ENCODE measurements at regions not wholly inside any gene's neighbourhood (a gene's known extent, or its start where the extent isn't known, plus 50 kb on each side); places are given as distances from the start of the nearest gene placed in this dataset.

- H3K36me3 ChIP-seq (ENCODE audit: control insufficient read depth in 2 of 2, insufficient read depth in 1 of 2, low read length in 2 of 2), result no peaks in the 10 kb centered on the region
- no peak overlapping the region for H3K27ac ChIP-seq (ENCODE audit: extremely low read depth, low read depth, low read length)
- H3K4me3 ChIP-seq (ENCODE audit: low read depth, low read length), result no peak overlapping the region
- no peaks in the 10 kb centered on the region for H3K9me3 ChIP-seq (ENCODE audit: control insufficient read depth, insufficient read depth, low read depth, low read length)
- POLR2A ChIA-PET, result no interaction called here
- 0 out of 2 replicates have a peak, but pooled peaks cover 2% of the 10 kb centered on the region for H3K4me1 ChIP-seq (ENCODE audit: control insufficient read depth, insufficient read depth, low read length)
- CTCF ChIA-PET, result interaction anchor here (0.7 kb wide), 1 partner anchor 53 kb away, joined by 3 read pairs; no protein-coding TSS in a partner anchor
- TF ChIP-seq BCL11A (tag by site-specific recombination; IDR thresholded peaks at IDR 0.05; ENCODE audit: low read depth) (no peak), ZNF830 (tag by site-specific recombination; IDR thresholded peaks at IDR 0.05; ENCODE audit: low read depth) (no peak), ZNF645 (tag by site-specific recombination; IDR thresholded peaks at IDR 0.05) (no peak), ZNF529 (tag by site-specific recombination; IDR thresholded peaks at IDR 0.05; ENCODE audit: insufficient replicate concordance) (no peak), YY2 (tag by site-specific recombination; IDR thresholded peaks at IDR 0.05) (no peak), ZEB2 (tag by site-specific recombination; IDR thresholded peaks at IDR 0.05) (no peak), SCRT2 (tag by site-specific recombination; IDR thresholded peaks at IDR 0.05) (no peak)
Measured at GRCh38 chr5:124287813-124288212, 458.6 kb downstream of the ZNF608 start.

DNA sequence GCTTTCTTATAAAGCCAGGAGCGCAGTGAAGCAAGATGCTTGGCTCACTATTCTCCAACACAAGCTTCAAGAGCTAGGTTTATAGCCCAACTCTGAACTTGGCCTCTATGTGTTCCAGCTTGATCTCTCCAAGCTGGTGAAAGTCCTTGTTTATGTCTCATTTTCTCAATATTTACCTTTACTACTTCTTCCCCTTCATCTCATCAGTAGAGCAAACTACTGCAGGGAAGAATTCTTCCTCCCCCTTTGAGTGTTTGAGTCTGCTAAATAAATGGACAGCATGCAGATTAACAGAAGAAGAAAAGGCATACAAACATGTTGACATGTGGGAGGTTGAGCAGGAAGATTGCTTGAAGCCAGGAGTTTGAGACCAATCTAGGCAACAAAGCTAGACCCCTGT lies 460.7 kb downstream of the ZNF608 start:
- no peak overlapping the region for H3K27ac ChIP-seq (ENCODE audit: extremely low read depth, low read depth, low read length)
- no peak for TF ChIP-seq KLF1 (tag by site-specific recombination; IDR thresholded peaks at IDR 0.05)
- TF ChIP-seq, protein P1, sequence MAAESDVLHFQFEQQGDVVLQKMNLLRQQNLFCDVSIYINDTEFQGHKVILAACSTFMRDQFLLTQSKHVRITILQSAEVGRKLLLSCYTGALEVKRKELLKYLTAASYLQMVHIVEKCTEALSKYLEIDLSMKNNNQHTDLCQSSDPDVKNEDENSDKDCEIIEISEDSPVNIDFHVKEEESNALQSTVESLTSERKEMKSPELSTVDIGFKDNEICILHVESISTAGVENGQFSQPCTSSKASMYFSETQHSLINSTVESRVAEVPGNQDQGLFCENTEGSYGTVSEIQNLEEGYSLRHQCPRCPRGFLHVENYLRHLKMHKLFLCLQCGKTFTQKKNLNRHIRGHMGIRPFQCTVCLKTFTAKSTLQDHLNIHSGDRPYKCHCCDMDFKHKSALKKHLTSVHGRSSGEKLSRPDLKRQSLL (tag by site-specific recombination; IDR thresholded peaks at IDR 0.05), result no peak
- TF ChIP-seq, protein P2, sequence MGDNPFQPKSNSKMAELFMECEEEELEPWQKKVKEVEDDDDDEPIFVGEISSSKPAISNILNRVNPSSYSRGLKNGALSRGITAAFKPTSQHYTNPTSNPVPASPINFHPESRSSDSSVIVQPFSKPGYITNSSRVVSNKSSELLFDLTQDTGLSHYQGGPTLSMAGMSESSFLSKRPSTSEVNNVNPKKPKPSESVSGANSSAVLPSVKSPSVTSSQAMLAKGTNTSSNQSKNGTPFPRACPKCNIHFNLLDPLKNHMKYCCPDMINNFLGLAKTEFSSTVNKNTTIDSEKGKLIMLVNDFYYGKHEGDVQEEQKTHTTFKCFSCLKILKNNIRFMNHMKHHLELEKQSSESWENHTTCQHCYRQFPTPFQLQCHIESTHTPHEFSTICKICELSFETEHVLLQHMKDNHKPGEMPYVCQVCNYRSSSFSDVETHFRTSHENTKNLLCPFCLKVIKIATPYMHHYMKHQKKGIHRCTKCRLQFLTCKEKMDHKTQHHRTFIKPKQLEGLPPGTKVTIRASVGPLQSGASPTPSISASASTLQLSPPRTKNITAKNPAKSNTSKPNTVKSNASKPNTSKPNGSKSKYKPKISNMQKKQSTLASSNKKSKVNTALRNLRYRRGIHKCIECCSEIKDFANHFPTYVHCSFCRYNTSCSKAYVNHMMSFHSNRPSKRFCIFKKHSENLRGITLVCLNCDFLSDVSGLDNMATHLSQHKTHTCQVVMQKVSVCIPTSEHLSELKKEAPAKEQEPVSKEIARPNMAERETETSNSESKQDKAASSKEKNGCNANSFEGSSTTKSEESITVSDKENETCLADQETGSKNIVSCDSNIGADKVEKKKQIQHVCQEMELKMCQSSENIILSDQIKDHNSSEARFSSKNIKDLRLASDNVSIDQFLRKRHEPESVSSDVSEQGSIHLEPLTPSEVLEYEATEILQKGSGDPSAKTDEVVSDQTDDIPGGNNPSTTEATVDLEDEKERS (tag by site-specific recombination; IDR thresholded peaks at IDR 0.05), result no peak
- no peak for TF ChIP-seq SCRT1 (tag by site-specific recombination; IDR thresholded peaks at IDR 0.05; ENCODE audit: borderline replicate concordance)
- no peak for TF ChIP-seq ZNF558 (tag by site-specific recombination; IDR thresholded peaks at IDR 0.05)
- TF ChIP-seq ZNF248 (tag by site-specific recombination; IDR thresholded peaks at IDR 0.05), result no peak
- TF ChIP-seq ZBTB21 (tag by site-specific recombination; IDR thresholded peaks at IDR 0.05), result no peak
- TF ChIP-seq PRDM6 (tag by site-specific recombination; IDR thresholded peaks at IDR 0.05), result no peak
- TF ChIP-seq, protein P3, sequence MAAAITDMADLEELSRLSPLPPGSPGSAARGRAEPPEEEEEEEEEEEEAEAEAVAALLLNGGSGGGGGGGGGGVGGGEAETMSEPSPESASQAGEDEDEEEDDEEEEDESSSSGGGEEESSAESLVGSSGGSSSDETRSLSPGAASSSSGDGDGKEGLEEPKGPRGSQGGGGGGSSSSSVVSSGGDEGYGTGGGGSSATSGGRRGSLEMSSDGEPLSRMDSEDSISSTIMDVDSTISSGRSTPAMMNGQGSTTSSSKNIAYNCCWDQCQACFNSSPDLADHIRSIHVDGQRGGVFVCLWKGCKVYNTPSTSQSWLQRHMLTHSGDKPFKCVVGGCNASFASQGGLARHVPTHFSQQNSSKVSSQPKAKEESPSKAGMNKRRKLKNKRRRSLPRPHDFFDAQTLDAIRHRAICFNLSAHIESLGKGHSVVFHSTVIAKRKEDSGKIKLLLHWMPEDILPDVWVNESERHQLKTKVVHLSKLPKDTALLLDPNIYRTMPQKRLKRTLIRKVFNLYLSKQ (tag by site-specific recombination; IDR thresholded peaks at IDR 0.05; ENCODE audit: borderline replicate concordance), result no peak
- TF ChIP-seq ZNF639 (tag by site-specific recombination; IDR thresholded peaks at IDR 0.05), result no peak
- ChIA-PET CTCF (interaction anchor here (0.6 kb wide), 1 partner anchor 271 kb away, joined by 6 read pairs; no protein-coding TSS in a partner anchor), POLR2A (no interaction called here)
- no peak overlapping the region for H3K4me3 ChIP-seq (ENCODE audit: low read depth, low read length)
- 0 out of 2 replicates have a peak, but pooled peaks cover 2% of the 10 kb centered on the region for H3K4me1 ChIP-seq (ENCODE audit: control insufficient read depth, insufficient read depth, low read length)
- no peaks in the 10 kb centered on the region for H3K36me3 ChIP-seq (ENCODE audit: control insufficient read depth in 2 of 2, insufficient read depth in 1 of 2, low read length in 2 of 2)
- H3K9me3 ChIP-seq (ENCODE audit: control insufficient read depth, insufficient read depth, low read depth, low read length), result no peaks in the 10 kb centered on the region

Data from HEK293 (cell line).